ENCODE measurements at regions not wholly inside any gene's neighbourhood (a gene's known extent, or its start where the extent isn't known, plus 50 kb on each side); places are given as distances from the start of the nearest gene placed in this dataset.
"Not testable (repeated sequence)": the region's sequence is repeated elsewhere in the genome, so short reads cannot be mapped to it uniquely, and the experiment has no call there.

DNA sequence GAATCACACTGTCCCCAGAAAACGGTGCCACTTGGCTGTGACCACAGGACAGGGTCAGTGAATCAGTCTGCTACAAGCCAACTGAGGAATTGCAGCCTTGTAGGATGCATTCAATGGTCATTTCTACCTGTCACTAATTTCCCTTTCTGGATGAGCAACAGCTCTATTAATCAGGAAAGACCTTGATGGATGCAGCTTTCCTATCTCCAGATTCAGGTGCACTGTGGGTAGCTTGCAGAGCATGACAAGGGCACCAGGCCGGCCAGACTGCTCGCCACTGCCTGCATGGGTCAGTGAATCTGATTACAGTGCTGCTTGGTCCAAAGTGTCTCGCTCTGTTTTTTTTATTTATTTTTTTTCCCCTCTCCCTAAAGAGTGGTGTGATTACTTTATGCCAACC lies 506.8 kb upstream of the AUTS2 start:
- DNase-seq (ENCODE audit: low read depth), result no peak

DNA sequence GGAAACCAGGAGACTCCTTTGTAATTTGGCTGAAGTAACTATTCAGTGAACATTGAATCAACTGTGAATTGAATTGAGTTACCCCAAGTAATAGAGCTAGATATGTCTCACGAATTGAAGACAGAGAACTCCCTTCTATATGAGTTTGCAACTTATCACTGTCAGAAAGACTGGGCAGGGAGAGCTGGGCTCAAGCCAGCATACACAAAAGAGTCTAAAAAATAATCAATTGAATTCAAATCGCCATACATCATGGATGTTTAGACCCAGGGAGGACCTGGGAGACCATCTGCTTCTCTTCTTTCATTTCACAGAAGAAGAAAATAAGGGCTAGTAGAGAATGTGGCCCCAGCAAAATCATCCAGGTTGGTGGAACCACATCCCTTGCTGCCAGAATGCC lies 503.1 kb upstream of the AUTS2 start:
- no peak for DNase-seq (ENCODE audit: low read depth)

DNA sequence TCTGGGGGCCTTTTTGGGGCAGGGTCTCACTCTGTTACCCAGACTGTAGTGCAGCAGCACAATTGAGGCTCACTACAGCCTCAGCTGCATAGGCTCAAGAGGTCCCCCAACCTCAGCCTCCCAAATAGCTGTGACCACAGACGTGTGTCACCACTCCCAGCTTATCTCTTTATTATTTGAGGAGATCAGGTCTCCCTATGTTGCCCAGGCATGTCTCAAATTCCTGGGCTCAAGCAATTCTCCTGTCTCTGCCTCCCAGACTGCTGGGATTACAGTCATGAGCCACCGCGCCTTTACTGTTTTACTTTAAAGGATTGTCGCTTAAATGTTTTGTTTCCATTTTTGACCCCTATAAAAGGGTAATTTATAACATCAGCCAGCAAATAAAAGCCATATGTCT lies 502.6 kb upstream of the AUTS2 start:
- DNase-seq (ENCODE audit: low read depth), result no peak

DNA sequence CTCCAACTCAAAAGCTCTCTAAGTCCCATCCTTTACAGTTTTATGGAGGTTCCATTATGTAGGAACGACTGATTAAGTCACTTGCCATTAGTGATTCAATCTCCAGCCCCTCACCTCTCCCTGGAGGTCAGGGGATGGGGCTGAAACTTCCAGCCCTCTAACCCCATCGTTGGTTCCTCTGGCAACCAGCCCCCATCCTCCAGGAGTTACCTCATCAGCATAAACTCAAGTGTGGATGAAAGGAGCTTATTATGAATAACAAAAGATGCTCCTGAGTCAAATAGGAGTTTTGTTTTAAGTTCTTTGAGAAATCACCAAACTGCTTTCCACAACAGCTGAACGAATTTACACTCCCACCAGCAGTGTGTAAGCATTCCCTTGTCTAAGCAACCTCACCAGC lies 494.3 kb upstream of the AUTS2 start:
- no peak for DNase-seq (ENCODE audit: low read depth)

DNA sequence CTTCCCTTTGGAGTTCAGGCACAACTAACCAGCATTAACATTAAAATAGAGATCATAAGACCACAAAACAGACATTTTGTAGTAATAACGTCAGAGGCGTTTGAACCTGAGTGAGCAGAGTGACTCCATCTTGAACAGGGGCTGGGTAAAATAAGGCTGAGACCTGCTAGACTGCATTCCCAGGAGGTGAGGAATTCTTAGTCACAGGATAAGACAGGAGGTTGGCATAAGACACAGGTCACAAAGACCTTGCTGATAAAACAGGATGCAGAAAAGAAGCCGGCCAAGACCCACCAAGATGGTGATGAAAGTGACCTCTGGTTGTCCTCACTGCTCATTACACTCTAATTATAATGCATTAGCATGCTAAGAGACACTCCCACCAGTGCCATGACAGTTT lies 493.2 kb upstream of the AUTS2 start:
- no peak for DNase-seq (ENCODE audit: low read depth)

GRCh38 chr7:69105981-69106380 lies 492.3 kb upstream of the AUTS2 start:
- DNase-seq (ENCODE audit: low read depth), result no peak

- not testable (repeated sequence) for DNase-seq (ENCODE audit: low read depth)
Measured at GRCh38 chr7:69106449-69106848, 491.8 kb upstream of the AUTS2 start.

GRCh38 chr7:69106946-69107345 lies 491.3 kb upstream of the AUTS2 start:
- not testable (repeated sequence) for DNase-seq (ENCODE audit: low read depth)

- no peak for DNase-seq (ENCODE audit: low read depth)
Measured at GRCh38 chr7:69108097-69108496, 490.2 kb upstream of the AUTS2 start.

- no peak for DNase-seq (ENCODE audit: low read depth)
Measured at GRCh38 chr7:69109246-69109645, 489.0 kb upstream of the AUTS2 start.

- no peak for DNase-seq (ENCODE audit: low read depth)
Measured at GRCh38 chr7:69109879-69110278, 488.4 kb upstream of the AUTS2 start.

DNA sequence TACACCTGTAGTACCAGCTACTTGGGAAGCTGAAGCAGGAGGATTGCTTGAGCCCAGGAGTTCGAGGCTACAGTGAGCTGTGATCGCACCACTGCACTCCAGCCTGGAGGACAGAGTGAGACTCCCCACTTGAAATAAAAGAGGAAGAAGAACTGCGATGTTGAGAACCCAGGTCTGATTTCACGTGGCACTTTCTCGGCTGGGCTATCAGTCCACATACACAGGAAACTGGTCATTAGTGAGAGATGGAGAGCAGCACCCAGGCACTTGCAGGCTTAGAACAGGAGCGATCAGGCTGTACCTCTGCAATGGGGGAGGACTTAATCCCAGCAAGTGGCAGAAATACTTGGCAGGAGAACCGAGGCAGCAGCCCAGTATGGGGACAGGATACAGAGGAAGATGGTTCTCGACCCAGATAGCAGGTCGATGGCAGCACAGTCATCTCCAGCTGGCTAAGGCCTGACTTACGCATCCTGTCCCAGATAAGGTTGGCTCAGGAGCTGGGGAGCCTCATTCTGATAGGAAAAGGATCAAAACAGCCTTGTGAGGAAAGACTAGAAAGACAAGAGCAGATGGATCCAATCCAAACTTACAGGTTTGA lies 487.7 kb upstream of the AUTS2 start:
- DNase-seq (ENCODE audit: low read depth), result no peak

GRCh38 chr7:69114374-69114773 lies 483.9 kb upstream of the AUTS2 start:
- no peak for DNase-seq (ENCODE audit: low read depth)

- no peak for DNase-seq (ENCODE audit: low read depth)
Measured at GRCh38 chr7:69115788-69116187, 482.5 kb upstream of the AUTS2 start.

DNA sequence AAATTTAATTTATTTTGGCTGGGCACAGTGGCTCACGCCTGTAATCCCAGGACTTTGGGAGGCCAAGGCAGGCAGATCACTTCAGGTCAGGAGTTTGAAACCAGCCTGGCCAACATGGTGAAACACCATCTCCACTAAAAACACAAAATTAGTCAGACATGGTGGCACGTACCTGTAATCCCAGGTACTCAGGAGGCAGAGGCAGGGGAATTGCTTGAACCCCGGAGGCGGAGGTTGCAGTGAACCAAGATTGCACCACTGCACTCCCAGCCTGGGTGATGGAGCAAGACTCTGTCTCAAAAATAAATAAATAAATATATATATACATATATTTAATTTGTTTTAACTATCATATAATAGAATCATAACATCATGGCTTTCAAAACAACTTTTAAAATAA lies 482.1 kb upstream of the AUTS2 start:
- DNase-seq (ENCODE audit: low read depth), result not testable (repeated sequence)

DNA sequence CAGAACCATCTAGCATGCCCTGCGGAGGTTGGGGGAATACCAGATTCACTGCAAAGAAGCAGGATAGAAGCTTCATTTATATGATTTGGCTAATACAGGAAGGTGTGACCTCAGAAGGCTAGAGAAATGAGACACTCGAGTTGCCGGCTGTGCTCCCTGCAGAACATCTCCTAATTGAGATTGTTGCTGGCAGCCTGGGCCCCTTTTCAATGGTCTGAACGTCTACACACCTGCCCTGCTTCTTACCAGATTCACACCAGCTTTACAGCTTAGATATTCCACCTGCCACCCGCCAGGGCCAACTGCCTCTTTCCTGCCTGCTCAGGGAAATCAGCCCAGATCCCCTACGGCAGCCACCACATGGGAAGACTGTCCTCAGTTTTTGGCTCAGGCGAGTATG lies 475.3 kb upstream of the AUTS2 start:
- no peak for DNase-seq (ENCODE audit: low read depth)

- DNase-seq (ENCODE audit: low read depth), result no peak
Measured at GRCh38 chr7:69126896-69127479, 471.3 kb upstream of the AUTS2 start.

DNA sequence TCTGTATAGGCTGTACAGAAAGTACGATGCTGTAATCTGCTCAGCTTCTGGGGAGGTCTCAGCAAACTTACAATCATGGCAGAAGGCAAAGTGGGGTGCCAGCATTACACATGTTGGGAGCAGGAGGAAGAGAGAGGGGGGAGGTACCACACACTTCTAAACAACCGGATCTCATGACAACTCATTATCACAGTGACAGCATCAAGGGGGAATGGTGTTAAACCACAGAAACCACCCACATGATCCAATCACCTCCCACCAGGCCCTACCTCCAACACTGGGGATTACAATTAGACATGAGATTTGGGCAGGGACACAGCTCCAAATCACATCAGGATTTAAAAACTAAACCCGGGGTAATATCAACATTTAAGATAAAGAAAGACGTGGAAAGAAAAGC lies 468.8 kb upstream of the AUTS2 start:
- DNase-seq (ENCODE audit: low read depth), result no peak

DNA sequence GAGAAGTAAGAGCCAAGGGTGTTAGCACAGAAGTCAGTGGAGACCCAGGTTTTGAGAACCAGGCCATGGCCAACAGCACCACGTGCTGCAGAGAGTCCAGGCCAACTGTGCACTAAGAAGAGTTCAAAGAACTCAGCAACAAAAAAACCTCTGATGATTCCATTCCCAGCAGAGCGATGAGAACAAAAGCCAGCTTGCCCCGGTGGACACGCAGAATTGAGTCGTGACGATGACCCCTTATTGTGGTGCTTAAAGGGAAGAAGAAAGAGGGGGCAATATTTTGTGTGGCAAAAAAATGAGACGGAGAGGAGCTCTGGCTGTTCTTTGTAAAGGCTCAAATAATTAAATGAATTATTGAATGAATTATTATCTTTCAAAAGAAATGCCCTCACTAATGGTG lies 468.3 kb upstream of the AUTS2 start:
- DNase-seq (ENCODE audit: low read depth), result no peak

- no peak for DNase-seq (ENCODE audit: low read depth)
Measured at GRCh38 chr7:69130396-69130795, 467.9 kb upstream of the AUTS2 start.

DNA sequence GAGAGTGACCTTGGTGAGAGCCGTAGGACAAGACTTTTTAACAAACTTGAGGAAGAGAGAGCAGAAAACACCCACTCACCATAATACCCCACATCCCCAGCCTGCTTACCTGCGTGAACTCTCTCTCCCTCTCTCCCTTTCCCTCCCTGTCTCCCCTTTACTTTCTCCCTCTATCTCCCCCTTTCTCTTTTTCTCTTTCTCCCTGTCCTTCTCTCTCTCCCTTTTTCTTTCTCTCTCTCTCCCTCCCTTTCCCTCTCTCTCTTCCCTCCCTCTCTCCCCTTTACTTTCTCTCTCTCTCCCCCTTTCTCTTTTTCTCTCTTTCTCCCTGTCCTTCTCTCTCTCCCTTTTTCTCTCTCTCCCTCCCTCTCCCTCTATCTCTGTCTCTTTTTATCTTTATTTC lies 464.0 kb upstream of the AUTS2 start:
- no peak for DNase-seq (ENCODE audit: low read depth)

- no peak for DNase-seq (ENCODE audit: low read depth)
Measured at GRCh38 chr7:69147631-69148030, 450.6 kb upstream of the AUTS2 start.

DNA sequence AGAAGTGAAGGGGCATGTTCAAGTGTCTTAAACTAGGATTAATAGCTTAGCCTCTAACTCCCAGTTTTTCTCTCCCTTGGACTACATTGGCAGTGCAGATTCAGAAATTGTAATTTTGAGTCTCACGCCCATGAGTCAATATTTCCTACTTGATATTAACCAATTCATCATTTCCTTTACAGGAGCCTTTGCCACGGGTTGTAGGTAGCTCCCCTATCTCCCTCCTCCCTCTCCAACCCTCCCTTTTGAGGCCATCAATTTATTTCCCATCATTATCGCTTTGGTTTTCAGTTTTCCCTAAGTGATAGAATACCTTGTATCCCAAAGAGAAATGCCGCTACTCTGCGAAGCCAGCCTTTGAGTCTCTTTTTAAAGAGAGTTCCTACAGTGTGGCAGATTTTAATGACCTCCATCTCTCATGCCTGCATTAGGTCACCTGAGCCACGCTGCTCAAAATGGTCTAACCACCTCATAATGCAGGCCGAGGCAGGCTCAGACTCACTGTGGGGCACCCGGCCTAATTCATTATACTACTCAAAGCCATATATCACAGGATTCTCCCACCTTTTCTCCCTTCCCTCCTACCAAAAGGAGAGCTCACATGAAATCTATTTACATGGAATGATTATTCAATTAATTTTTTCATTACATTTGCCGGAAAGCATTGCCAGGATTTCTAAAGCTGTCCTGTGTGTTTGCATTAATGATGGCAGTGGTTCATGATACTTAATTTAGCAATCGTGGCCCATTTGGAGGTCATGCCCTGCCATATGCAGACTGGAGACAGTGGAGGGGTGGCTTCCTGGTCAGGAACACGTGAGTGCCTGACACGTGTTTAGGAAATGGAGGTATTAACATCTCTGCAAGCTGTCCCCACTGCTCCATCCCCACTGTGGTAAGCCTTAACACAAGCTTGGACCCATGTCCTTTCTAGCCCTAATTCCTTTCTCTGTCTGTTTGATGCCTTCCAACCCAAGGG lies 448.2 kb upstream of the AUTS2 start:
- DNase-seq (ENCODE audit: low read depth), result no peak

Measured in fibroblast of gingiva (primary cell).